Neuronal stem cell (in vitro differentiated cells): ENCODE measurements at regions not wholly inside any gene's neighbourhood (a gene's known extent, or its start where the extent isn't known, plus 50 kb on each side); places are given as distances from the start of the nearest gene placed in this dataset.

ENCODE experiments used
- DNase-seq: peaks from one replicate; pipeline ENCODE4 v3.0.0-alpha.2; 2013; ENCODE audit warnings: low spot score
- H2AFZ ChIP-seq: one replicate; pipeline ENCODE4 v1.6.1; 2013; ENCODE audit warnings: mild to moderate bottlenecking, low read length, inconsistent platforms
- H2AK5ac ChIP-seq: 2 replicates; pipeline ENCODE4 v1.6.1; 2013; ENCODE audit warnings: low read depth, mild to moderate bottlenecking, inconsistent platforms, low read length, moderate library complexity, mixed read lengths
- H2BK120ac ChIP-seq: 2 replicates; pipeline ENCODE4 v1.6.1; 2013; ENCODE audit warnings: low read depth, mild to moderate bottlenecking, inconsistent platforms, low read length, moderate library complexity, mixed read lengths
- H2BK12ac ChIP-seq: one replicate; pipeline ENCODE4 v1.6.1; 2013; ENCODE audit warnings: low read length, inconsistent platforms
- H2BK15ac ChIP-seq: 2 replicates; pipeline ENCODE4 v1.6.1; 2013; ENCODE audit warnings: mild to moderate bottlenecking, low read length, inconsistent platforms, mixed read lengths
- H2BK5ac ChIP-seq: one replicate; pipeline ENCODE4 v1.6.1; 2013; ENCODE audit warnings: inconsistent platforms, mild to moderate bottlenecking, low read length, moderate library complexity
- H3K14ac ChIP-seq: one replicate; pipeline ENCODE4 v1.6.1; 2013; ENCODE audit warnings: low read length, inconsistent platforms
- H3K18ac ChIP-seq: 2 replicates; pipeline ENCODE4 v1.6.1; 2013; ENCODE audit warnings: low read length, inconsistent platforms
- H3K23ac ChIP-seq: 2 replicates; pipeline ENCODE4 v1.6.1; 2013; ENCODE audit warnings: low read depth, mild to moderate bottlenecking, mixed read lengths, low read length, inconsistent platforms; ENCODE audit not compliant: poor library complexity
- H3K27ac ChIP-seq: replicated peaks from 3 replicates; pipeline ENCODE4 v1.5.1; 2013; ENCODE audit warnings: low read length, inconsistent platforms
- H3K27me3 ChIP-seq, 3 experiments: 2 replicates each; pipeline ENCODE4 v1.6.1; 2013; ENCODE audit warnings: low read length in 3 of 3, mild to moderate bottlenecking in 2 of 3, inconsistent platforms in 1 of 3, low read depth in 1 of 3, mixed read lengths in 1 of 3, moderate library complexity in 1 of 3; ENCODE audit not compliant: control insufficient read depth in 3 of 3, insufficient read depth in 3 of 3
- H3K36me3 ChIP-seq, 2 donors: replicated peaks in 1 of 2; 2 replicates each; pipeline ENCODE4 v1.6.1; 2013; ENCODE audit warnings: low read length in 2 of 2; ENCODE audit not compliant: control insufficient read depth in 2 of 2, insufficient read depth in 2 of 2
- H3K4ac ChIP-seq: 2 replicates; pipeline ENCODE4 v1.6.1; 2013; ENCODE audit warnings: inconsistent platforms, mild to moderate bottlenecking, low read length, moderate library complexity
- H3K4me1 ChIP-seq, 2 donors: 1 replicate in 1 of 2; 2 replicates in 1 of 2; pipeline ENCODE4 v1.6.1; 2013; ENCODE audit warnings: low read length in 2 of 2, low read depth in 1 of 2; ENCODE audit not compliant: control insufficient read depth in 2 of 2, insufficient read depth in 1 of 2
- H3K4me2 ChIP-seq: one replicate; pipeline ENCODE4 v1.6.1; 2013; ENCODE audit warnings: mild to moderate bottlenecking, low read length, inconsistent platforms; ENCODE audit not compliant: insufficient read depth, poor library complexity, severe bottlenecking
- H3K4me3 ChIP-seq, 2 donors: 2 replicates each; pipeline ENCODE4 v1.5.1; 2013; ENCODE audit warnings: low read length in 2 of 2, mild to moderate bottlenecking in 2 of 2, inconsistent platforms in 1 of 2, moderate library complexity in 1 of 2
- H3K79me1 ChIP-seq: one replicate; pipeline ENCODE4 v1.6.1; 2013; ENCODE audit warnings: low read depth, mild to moderate bottlenecking, inconsistent platforms, low read length, moderate library complexity
- H3K9ac ChIP-seq: one replicate; pipeline ENCODE4 v1.6.1; 2013; ENCODE audit warnings: mild to moderate bottlenecking, low read depth, low read length, inconsistent platforms; ENCODE audit not compliant: poor library complexity
- H3K9me3 ChIP-seq, 2 donors: replicated peaks in 1 of 2; 2 replicates each; pipeline versions ENCODE3 to v1.6.1; 2013; ENCODE audit warnings: low read length in 2 of 2, mild to moderate bottlenecking in 2 of 2, inconsistent platforms in 1 of 2, low read depth in 1 of 2, mixed read lengths in 1 of 2, moderate library complexity in 1 of 2; ENCODE audit not compliant: control insufficient read depth in 2 of 2, insufficient read depth in 1 of 2
- H4K8ac ChIP-seq: one replicate; pipeline ENCODE4 v1.6.1; 2013; ENCODE audit warnings: low read depth, mild to moderate bottlenecking, inconsistent platforms, low read length, moderate library complexity
- H4K91ac ChIP-seq: one replicate; pipeline ENCODE4 v1.6.1; 2013; ENCODE audit warnings: low read length, low read depth, mild to moderate bottlenecking, inconsistent platforms; ENCODE audit not compliant: poor library complexity
- WGBS, 2 donors: extraction: QIAGEN DNeasy Blood & Tissue Kit; methylation state at CpG; one replicate each; pipeline ENCODE4 v1.1.7; 2013; ENCODE audit warnings: missing lambda C conversion rate in 2 of 2, mixed read lengths in 1 of 2; ENCODE audit not compliant: insufficient read length in 2 of 2, insufficient replicate concordance in 1 of 2; ENCODE audit errors: extremely low coverage in 2 of 2; 5-methylcytosine and 5-hydroxymethylcytosine counted together

- Histone ChIP-seq H2BK5ac (no peak overlapping the region), H3K4me1 (no peaks in the 10 kb centered on the region), H3K4ac (no peak overlapping the region), H3K4me2 (no peak overlapping the region), H3K14ac (no peak overlapping the region), H4K91ac (no peak overlapping the region), H3K27me3 (no peaks in the 10 kb centered on the region), H3K18ac (no peak overlapping the region), H3K9me3 (no peaks in the 10 kb centered on the region), H2BK12ac (no peak overlapping the region), H3K9ac (no peak overlapping the region), H2BK120ac (no peak overlapping the region), H2AK5ac (no peak overlapping the region), H3K36me3 (no peaks in the 10 kb centered on the region), H4K8ac (no peak overlapping the region), H3K4me3 (no peak overlapping the region), H3K23ac (no peak overlapping the region), H2AFZ (no peak overlapping the region), H3K79me1 (no peaks in the 10 kb centered on the region), H3K27ac (no peak overlapping the region), H2BK15ac (no peak overlapping the region)
- DNase-seq = no peak
- WGBS, 2 donors = no CpG with 5 or more reads among the region's 4 CpGs
These were observed 634.3 kb downstream of the TBC1D32 start for GRCh38 chr6:120700001-120700400.

- no peak overlapping the region for H4K91ac ChIP-seq
- H3K27me3 ChIP-seq = no peaks in the 10 kb centered on the region
- H3K4me2 ChIP-seq = no peak overlapping the region
- H3K9me3 ChIP-seq = no peaks in the 10 kb centered on the region
- H3K9ac ChIP-seq = no peak overlapping the region
- no CpG with 5 or more reads among the region's 3 CpGs for WGBS, 2 donors
- no peak overlapping the region for H2AFZ ChIP-seq
- no peaks in the 10 kb centered on the region for H3K4me1 ChIP-seq
- no peak overlapping the region for H2BK120ac ChIP-seq
- H3K4ac ChIP-seq = no peak overlapping the region
- H3K27ac ChIP-seq = no peak overlapping the region
- no peak overlapping the region for H2BK5ac ChIP-seq
- H3K18ac ChIP-seq = no peak overlapping the region
- H2BK15ac ChIP-seq = no peak overlapping the region
- no peaks in the 10 kb centered on the region for H3K79me1 ChIP-seq
- H4K8ac ChIP-seq = no peak overlapping the region
- H3K23ac ChIP-seq = no peak overlapping the region
- no peak overlapping the region for H3K4me3 ChIP-seq
- H2AK5ac ChIP-seq = no peak overlapping the region
- H3K14ac ChIP-seq = no peak overlapping the region
- DNase-seq = no peak
- no peak overlapping the region for H2BK12ac ChIP-seq
- H3K36me3 ChIP-seq = no peaks in the 10 kb centered on the region
These were observed 647.8 kb downstream of the TBC1D32 start for GRCh38 chr6:120686492-120686891.

GRCh38 chr6:120682145-120682544 is 652.1 kb downstream of the TBC1D32 start:
- Histone ChIP-seq H3K4ac (no peak overlapping the region), H2BK120ac (no peak overlapping the region), H3K27me3 (no peaks in the 10 kb centered on the region), H3K27ac (no peak overlapping the region), H3K79me1 (no peaks in the 10 kb centered on the region), H3K18ac (no peak overlapping the region), H2AK5ac (no peak overlapping the region), H2BK12ac (no peak overlapping the region), H2BK5ac (no peak overlapping the region), H2BK15ac (no peak overlapping the region), H3K4me3 (no peak overlapping the region), H3K9me3 (no peaks in the 10 kb centered on the region), H3K4me2 (no peak overlapping the region), H4K91ac (no peak overlapping the region), H4K8ac (no peak overlapping the region), H2AFZ (no peak overlapping the region), H3K23ac (no peak overlapping the region), H3K14ac (no peak overlapping the region), H3K4me1 (no peaks in the 10 kb centered on the region), H3K36me3 (no peaks in the 10 kb centered on the region), H3K9ac (no peak overlapping the region)
- DNase-seq = no peak
- WGBS, 2 donors = no CpG with 5 or more reads among the region's 3 CpGs

GRCh38 chr6:120681204-120681603 is 653.1 kb downstream of the TBC1D32 start:
- Histone ChIP-seq H4K8ac (no peak overlapping the region), H4K91ac (no peak overlapping the region), H2BK120ac (no peak overlapping the region), H3K23ac (no peak overlapping the region), H2AFZ (no peak overlapping the region), H3K27ac (no peak overlapping the region), H3K79me1 (no peaks in the 10 kb centered on the region), H3K4me1 (no peaks in the 10 kb centered on the region), H3K4me2 (no peak overlapping the region), H2BK12ac (no peak overlapping the region), H3K18ac (no peak overlapping the region), H3K36me3 (no peaks in the 10 kb centered on the region), H3K4ac (no peak overlapping the region), H2BK15ac (no peak overlapping the region), H3K14ac (no peak overlapping the region), H3K27me3 (no peaks in the 10 kb centered on the region), H3K4me3 (no peak overlapping the region), H2AK5ac (no peak overlapping the region), H3K9me3 (no peaks in the 10 kb centered on the region), H2BK5ac (no peak overlapping the region), H3K9ac (no peak overlapping the region)
- no CpG with 5 or more reads among the region's 2 CpGs for WGBS, 2 donors
- DNase-seq = no peak
